ENCODE measurements at regions not wholly inside any gene's neighbourhood (a gene's known extent, or its start where the extent isn't known, plus 50 kb on each side); places are given as distances from the start of the nearest gene placed in this dataset.

DNA sequence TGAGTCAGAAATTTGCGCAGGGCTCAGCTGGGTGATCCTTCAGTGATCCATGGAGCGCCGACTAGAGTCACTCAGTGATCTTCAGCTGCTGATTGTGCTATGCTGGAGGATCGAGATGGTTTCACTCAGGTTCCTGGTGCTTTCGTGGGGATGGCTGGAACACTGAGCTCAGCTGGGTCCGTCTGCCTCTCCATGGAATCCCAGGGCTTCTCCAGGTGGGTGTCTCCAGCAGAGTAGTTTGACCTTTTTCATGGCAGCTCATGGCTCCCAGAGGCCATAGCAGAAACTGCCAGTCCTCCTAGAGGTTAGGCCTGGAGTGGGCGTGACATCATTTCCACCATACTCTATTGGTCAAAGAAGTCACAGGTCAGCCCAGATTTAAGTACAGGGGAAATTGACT, 88.8 kb upstream of the SIRPA start:
- TF ChIP-seq, protein P1, sequence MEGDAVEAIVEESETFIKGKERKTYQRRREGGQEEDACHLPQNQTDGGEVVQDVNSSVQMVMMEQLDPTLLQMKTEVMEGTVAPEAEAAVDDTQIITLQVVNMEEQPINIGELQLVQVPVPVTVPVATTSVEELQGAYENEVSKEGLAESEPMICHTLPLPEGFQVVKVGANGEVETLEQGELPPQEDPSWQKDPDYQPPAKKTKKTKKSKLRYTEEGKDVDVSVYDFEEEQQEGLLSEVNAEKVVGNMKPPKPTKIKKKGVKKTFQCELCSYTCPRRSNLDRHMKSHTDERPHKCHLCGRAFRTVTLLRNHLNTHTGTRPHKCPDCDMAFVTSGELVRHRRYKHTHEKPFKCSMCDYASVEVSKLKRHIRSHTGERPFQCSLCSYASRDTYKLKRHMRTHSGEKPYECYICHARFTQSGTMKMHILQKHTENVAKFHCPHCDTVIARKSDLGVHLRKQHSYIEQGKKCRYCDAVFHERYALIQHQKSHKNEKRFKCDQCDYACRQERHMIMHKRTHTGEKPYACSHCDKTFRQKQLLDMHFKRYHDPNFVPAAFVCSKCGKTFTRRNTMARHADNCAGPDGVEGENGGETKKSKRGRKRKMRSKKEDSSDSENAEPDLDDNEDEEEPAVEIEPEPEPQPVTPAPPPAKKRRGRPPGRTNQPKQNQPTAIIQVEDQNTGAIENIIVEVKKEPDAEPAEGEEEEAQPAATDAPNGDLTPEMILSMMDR (IDR thresholded peaks at IDR 0.05) = no peak
- no peak for TF ChIP-seq ZFX (IDR thresholded peaks at IDR 0.05; ENCODE audit: borderline replicate concordance)
